GM19023 (cell line): ENCODE measurements at regions not wholly inside any gene's neighbourhood (a gene's known extent, or its start where the extent isn't known, plus 50 kb on each side); places are given as distances from the start of the nearest gene placed in this dataset.

ENCODE experiments used
- ATAC-seq: cut with Tn5 transposase; IDR thresholded peaks from one replicate; pipeline ENCODE4 v1.9.1; 2021; ENCODE audit warnings: mild to moderate bottlenecking, moderate library complexity; ENCODE audit not compliant: unreplicated experiment

DNA sequence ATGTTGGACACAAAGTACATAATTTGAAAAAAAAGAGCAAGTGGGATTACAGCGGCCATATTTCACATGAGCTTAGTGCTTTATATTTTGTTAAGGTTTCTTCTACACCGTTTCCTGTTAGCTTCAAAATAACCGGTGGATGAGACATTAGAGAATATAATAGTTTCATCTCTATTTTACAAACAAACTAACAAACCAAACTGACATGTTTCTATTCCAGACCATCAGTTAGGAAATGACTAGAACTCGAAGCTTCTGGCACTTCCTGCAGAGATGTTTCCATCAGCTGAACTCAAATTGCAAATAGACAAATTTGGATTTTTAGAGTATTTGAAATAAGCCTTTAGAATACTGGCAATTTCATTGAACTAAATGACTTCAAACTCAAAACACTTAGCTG lies 86.5 kb downstream of the MTRR start:
- ATAC-seq, result no peak

- ATAC-seq, result no peak
Observed at GRCh38 chr5:7957329-7957728, 88.4 kb downstream of the MTRR start.

GRCh38 chr5:7960142-7960541 lies 91.2 kb downstream of the MTRR start:
- ATAC-seq, result no peak

DNA sequence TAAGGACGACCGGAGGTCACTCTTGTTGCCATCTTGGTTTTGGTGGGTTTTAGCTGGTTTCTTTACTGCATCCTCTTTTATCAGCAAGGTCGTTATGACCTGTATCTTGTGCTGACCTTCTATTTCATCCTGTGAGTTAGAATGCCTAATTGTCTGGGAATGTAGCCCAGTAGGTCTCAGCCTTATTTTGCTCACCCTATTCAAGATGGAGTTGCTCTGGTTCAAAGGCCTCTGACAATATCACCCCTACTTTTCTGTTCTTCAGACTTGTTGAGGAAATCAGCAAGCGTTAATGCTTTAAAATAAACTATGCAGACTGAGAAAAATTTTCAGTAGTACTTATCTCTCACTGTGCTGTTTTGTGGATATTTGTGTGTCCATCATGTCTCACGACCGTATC lies 92.6 kb downstream of the MTRR start:
- no peak for ATAC-seq

DNA sequence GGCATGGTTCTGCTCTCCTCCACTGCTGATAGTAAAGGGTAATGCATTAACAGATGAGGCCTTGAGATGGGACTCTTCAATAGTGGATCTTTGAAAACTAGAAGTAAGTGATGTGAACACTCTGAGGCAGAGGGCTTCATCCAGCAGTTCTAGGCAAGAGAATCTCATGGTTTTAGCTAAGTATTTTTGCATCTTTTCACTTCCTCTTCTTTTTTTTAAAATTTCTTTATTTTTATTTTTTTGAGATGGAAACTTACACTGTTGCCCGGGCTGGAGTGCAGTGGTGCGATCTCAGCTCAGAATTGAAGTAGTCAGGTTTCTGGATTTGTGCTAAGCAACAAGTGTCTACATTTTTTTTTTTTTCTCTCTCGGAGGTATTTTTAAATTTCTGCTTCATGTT lies 101.9 kb downstream of the MTRR start:
- peak; percentile 70 for ATAC-seq

GRCh38 chr5:7976411-7977190 lies 107.7 kb downstream of the MTRR start:
- no peak for ATAC-seq

DNA sequence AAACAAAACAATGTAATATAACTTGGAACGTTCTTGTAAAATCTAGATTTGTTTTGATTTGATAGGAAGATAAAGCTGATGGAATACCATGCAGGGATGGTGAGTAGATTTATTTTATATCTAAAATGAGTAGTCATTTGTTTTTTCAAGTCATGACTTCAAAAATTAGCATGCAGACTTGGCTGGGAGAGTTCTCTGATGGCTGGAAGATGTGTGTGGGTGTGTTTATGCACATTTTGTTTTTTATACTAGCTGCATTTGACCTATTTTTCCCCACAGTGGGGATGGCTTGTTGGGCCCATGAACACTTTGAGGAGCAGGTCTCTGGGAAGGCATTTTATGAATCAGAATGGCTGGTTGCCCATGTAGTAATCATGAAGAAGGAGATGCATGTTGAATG lies 109.2 kb downstream of the MTRR start:
- ATAC-seq, result no peak

GRCh38 chr5:7978991-7979390 lies 110.0 kb downstream of the MTRR start:
- no peak for ATAC-seq

DNA sequence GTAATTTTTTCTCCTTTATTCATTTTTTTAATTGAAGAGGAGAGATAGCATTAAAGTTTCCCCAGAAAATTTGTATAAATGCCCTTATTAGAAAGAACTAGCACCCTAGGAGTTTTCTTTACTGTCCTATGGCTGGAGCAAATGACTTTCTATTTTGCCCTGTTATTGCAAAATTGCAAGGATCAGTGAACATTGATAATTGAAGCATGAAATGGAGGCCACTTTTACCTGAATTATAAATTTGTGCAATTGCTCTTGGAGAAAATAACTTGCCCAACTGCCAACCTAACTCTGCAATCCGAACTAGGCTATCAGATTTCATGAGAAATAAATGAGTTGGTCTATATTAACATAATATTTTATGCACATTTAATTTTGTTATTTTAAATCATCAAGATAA lies 111.9 kb downstream of the MTRR start:
- no peak for ATAC-seq

- ATAC-seq, result no peak
Observed at GRCh38 chr5:7983433-7983832, 114.5 kb downstream of the MTRR start.

DNA sequence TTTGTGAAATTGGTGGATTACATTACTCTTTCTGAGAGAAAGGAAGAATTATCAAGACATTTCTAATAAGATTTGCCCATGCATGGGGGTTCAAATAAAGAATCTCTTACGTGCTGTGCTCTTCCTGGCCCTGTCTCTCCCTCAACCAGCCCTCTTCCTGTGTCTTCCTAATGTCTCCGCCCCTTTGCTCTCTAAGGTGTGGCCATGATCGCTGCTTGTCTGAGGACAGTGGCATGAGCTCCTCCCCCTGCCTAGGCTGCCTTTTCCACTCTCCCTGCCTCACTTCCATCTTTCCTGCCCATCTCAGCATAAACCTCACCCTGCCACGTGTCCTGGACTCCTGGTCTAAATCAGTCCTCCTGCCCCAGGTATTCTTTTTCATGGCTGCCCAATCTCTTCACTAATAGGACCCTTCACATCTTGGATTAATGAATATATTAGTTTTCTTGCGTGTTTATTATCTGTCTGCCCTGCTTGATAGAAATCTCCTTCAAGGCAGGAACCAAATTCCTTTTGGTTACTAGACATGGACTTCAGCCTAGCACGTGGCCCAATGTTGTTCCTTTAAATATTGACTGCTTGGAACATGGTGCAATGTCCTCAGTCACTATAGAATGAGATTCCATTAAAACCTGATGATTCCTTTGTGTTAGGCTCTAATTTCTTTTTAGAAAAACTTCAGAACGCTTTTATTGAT lies 122.3 kb downstream of the MTRR start:
- no peak for ATAC-seq

DNA sequence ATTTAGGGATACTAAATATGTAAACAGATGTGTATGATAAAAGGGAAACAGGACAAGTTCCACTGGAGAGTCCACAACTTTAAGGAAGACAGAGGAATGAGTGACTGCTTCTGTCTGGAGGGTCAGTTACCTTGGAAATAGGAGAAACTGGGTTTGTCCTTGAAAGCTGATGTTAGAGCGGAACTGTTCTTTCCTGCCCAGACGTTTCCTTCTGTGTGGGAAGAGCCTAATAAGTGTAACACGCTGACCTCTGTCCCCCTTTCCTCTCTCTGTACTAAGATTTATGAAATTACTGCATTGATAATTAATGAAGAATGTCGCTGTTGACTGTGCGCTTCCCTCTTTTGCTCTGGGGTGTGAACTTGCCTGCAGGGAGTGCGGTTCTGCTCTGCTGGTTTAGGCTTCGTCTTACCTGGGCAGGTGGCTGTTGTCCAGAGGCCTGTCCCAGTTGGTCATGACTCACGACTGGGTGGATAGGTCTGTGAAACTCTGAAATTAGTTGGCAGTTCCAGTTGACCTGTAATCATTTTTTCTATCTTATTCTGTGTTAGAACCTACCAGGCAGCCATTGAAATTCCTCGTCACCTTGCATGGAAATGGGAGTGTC lies 126.8 kb downstream of the MTRR start:
- no peak for ATAC-seq

DNA sequence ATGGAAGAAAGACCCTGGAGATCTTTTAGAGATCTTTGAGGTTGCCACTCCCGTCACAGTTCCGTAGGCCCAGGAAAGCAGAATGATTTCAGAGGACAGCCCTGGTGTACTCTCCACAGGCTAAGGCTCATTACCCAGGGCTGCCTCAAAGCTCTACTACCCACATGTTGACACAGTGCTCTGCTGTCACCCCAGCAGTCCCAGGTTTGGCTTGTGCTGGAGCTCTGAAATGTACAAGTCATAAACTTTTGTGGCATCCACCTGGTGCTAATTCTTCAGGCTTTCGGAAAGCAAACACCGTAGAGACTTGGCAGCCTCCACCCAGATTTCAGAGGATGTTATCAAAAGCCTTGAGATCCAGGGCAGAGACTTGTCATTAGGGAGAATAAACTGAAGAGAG lies 136.5 kb downstream of the MTRR start:
- ATAC-seq, result no peak

- no peak for ATAC-seq
Observed at GRCh38 chr5:8012131-8012977, 143.4 kb downstream of the MTRR start.

GRCh38 chr5:8013948-8014710 lies 145.2 kb downstream of the MTRR start:
- no peak for ATAC-seq

DNA sequence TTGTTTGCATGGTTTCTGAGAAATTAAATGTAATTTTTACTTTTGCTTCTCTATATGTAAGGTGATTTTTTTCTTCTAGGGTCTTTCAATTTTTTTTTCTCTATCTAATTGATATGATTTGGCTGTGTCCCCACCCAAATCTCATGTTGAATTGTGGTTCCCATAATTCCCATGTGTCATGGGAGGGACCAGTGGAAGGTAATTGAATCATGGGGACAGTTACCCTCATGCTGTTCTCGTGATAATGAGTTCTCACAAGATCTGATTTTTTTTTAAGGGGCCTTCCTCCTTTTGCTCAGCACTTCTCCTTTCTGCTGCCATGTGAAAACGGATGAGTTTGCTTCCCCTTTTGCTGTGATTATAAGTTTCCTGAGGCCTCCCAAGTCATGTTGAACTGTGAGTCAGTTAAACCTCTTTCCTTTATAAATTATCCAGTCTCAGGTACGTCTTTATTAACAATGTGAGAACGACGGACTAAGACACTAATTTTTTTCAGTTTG lies 150.8 kb downstream of the MTRR start:
- ATAC-seq, result no peak

GRCh38 chr5:8020861-8021514 lies 152.0 kb downstream of the MTRR start:
- ATAC-seq, result no peak

DNA sequence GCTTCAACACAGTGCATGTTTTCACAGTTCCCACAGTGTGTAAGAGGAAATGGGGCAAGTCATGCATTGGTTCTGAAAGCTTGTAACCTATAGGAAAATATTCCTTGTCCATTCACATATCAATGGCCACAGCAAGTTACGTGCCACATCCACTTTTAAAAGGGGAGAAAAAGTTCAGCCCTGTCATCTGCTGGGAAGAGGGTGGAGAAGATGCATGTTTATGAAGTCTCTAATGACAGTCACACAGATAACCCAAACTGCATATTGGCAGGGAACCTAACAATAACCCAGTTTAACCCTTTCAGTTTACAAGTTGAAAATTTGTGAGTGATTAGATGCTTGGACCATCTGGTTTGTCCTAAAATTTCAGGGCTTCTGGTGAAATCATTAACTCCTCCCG lies 159.3 kb downstream of the MTRR start:
- ATAC-seq, result no peak

DNA sequence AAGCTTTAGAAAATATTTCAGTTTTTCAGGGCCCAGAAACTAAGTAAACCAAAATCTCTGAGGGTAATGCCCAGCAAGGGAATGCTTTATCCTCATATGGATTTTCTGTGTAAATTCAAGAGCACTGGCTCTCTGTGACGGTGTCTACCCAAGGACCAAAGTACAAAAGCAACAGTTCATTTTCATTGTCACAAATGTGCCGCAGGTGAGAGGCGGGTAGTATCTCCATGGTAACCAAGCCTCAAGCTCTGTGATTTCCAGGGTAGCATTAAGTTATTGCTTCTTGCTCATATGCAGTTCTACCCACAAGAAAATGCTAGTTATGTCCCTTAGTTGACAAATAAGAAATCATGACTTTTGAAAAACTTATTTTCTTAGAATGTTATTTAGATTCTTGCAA lies 164.3 kb downstream of the MTRR start:
- ATAC-seq, result no peak

DNA sequence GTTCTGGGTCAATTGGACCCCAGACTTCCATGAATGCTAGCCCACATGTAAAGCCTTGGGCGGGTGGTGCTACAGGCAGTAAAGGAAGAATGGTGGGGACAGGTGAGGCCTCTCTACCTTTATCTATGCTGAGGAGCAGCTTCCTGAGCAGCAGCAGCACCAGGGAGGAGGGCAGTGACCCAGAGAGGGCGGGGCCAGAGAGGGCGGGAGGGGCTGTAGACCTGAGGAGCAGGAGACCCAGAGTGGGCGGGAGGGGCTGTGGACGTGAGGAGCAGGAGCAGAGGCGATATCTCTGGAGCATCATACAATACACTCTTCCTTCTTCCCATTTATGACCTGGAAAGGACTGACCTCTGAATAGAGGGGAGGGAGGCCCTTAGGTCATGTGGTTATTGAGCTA lies 165.9 kb downstream of the MTRR start:
- no peak for ATAC-seq
